MCF 10A (cell line): ENCODE measurements at regions not wholly inside any gene's neighbourhood (a gene's known extent, or its start where the extent isn't known, plus 50 kb on each side); places are given as distances from the start of the nearest gene placed in this dataset.

Experiments used
- BruUV-seq: library from RNA; stranded (reverse); fragments of 400-500 nt; replicated peaks from 2 replicates; lab custom pipeline; 2021; lab: Mats Ljungman, UMichigan
- CTCF ChIA-PET: fragments of 300-600 bp; sonication (Branson Sonifier 250); formaldehyde crosslinking; extraction: SDS; loops from one replicate; lab custom pipeline; 2021; ENCODE audit warnings: antibody characterized with exemption, inconsistent platforms; lab: Yijun Ruan, JAX
- POLR2A ChIA-PET: fragments of 300-600, 350-650 bp; sonication (Branson Sonifier 250); formaldehyde crosslinking; extraction: SDS; loops from one replicate; lab custom pipeline; 2020; ENCODE audit warnings: antibody characterized with exemption, inconsistent platforms; lab: Yijun Ruan, JAX
- DNase-seq: peaks from one replicate; pipeline ENCODE4 v3.0.0-alpha.2; 2018; ENCODE audit not compliant: unreplicated experiment
- H3K27ac Mint-ChIP-seq: one replicate; pipeline ENCODE4 v1.8.0; 2022; ENCODE audit warnings: mild to moderate bottlenecking, low read depth, mixed read lengths; ENCODE audit not compliant: unreplicated experiment
- H3K27me3 Mint-ChIP-seq: one replicate; pipeline ENCODE4 v1.8.0; 2022; ENCODE audit warnings: mixed read lengths; ENCODE audit not compliant: insufficient read depth, unreplicated experiment
- H3K36me3 Mint-ChIP-seq: one replicate; pipeline ENCODE4 v1.8.0; 2022; ENCODE audit warnings: mild to moderate bottlenecking, moderate library complexity, mixed read lengths; ENCODE audit not compliant: insufficient read depth, unreplicated experiment
- H3K4me1 Mint-ChIP-seq: one replicate; pipeline ENCODE4 v1.8.0; 2022; ENCODE audit warnings: mixed read lengths; ENCODE audit not compliant: insufficient read depth, unreplicated experiment
- H3K4me3 Mint-ChIP-seq: one replicate; pipeline ENCODE4 v1.8.0; 2022; ENCODE audit warnings: mild to moderate bottlenecking, moderate library complexity, mixed read lengths; ENCODE audit not compliant: unreplicated experiment
- H3K9me3 Mint-ChIP-seq: one replicate; pipeline ENCODE4 v1.8.0; 2022; ENCODE audit warnings: mixed read lengths; ENCODE audit not compliant: unreplicated experiment
- intact Hi-C: fragments of 100-400 bp; cut with micrococcal nuclease; formaldehyde crosslinking; loops from 2 replicates; pipeline ENCODE4 v1.14.1; 2022
- TF ChIP-seq, protein P1 (sequence below): fragments of 200-600 bp; IDR thresholded peaks from one replicate; pipeline ENCODE4 v1.8.0; 2022; ENCODE audit warnings: antibody characterized with exemption, mild to moderate bottlenecking; ENCODE audit not compliant: unreplicated experiment

DNA sequence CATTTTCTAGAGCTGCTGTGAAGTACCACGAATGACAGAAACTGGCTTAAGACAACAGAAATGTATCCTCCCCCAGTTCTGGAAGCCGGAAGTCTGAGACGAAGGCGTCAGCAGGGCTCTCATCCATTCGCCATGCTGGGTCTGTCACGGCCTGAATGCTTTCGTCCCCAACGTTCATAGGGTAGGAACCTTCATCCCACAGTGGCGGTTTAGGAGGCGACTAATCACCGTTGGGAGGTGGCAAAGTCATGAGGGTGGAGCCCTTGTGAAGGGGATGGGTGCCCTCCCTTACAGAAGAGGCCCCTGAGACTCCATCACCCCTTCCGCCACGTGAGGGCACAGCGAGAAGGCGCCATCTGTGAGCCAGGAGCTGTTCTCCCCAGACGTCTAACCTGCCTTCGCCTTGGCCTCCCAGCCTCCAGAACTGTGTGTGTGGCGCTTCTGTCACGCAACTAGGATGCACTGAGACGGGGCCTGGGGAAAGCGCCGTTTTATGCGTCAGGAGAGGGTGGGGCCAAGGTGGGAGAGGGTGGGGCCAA, 250.3 kb downstream of the TTLL2 start:
- no peak overlapping the region for H3K4me3 Mint-ChIP-seq
- TF ChIP-seq, protein P1, sequence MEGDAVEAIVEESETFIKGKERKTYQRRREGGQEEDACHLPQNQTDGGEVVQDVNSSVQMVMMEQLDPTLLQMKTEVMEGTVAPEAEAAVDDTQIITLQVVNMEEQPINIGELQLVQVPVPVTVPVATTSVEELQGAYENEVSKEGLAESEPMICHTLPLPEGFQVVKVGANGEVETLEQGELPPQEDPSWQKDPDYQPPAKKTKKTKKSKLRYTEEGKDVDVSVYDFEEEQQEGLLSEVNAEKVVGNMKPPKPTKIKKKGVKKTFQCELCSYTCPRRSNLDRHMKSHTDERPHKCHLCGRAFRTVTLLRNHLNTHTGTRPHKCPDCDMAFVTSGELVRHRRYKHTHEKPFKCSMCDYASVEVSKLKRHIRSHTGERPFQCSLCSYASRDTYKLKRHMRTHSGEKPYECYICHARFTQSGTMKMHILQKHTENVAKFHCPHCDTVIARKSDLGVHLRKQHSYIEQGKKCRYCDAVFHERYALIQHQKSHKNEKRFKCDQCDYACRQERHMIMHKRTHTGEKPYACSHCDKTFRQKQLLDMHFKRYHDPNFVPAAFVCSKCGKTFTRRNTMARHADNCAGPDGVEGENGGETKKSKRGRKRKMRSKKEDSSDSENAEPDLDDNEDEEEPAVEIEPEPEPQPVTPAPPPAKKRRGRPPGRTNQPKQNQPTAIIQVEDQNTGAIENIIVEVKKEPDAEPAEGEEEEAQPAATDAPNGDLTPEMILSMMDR: no peak
- BruUV-seq: no TSS peak
- H3K27me3 Mint-ChIP-seq: peaks cover 32% of the 10 kb centered on the region
- POLR2A ChIA-PET: no interaction called here
- intact Hi-C loops: no loop called here
- DNase-seq: no peak
- H3K4me1 Mint-ChIP-seq: no peaks in the 10 kb centered on the region
- CTCF ChIA-PET: no interaction called here
- no peaks in the 10 kb centered on the region for H3K9me3 Mint-ChIP-seq
- peaks cover 12% of the 10 kb centered on the region for H3K36me3 Mint-ChIP-seq
- H3K27ac Mint-ChIP-seq: no peak overlapping the region

DNA sequence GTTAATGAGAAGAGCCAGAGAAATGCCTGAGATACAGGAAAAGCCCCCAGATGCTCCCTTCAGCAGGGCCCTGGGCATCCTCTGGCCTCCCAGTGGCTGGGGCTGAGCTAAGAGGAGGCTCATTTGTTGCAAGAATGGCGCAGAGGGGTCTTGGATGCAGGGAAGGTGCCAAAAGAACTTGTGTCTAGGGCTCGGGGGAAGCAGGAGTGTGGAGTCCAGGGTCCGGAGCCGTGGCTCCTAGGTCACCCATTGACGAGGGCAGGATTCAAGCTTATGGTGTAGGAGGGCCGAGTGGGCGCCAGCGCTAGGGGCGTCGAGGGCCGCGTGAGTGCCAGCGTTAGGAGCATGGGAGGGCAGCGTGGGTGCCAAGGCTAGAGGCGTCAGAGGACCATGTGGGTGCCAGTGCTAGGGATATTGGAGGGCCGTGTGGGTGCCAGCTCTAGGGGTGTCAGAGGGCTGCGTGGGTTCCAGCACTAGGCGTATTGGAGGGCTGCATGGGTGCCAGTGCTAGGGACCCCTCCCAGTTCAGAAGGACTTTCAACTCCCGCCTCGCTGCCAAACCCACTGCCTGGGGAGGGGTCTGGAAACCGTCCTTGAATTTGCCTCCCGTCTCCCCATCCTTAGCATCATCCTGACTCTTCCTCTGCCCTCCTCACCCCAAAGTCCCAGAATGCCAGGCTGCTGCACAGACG, 250.5 kb upstream of the AFDN start:
- H3K27me3 Mint-ChIP-seq: peaks cover 42% of the 10 kb centered on the region
- no peak overlapping the region for H3K27ac Mint-ChIP-seq
- BruUV-seq: no TSS peak
- intact Hi-C loops: no loop called here
- H3K4me3 Mint-ChIP-seq: no peak overlapping the region
- peaks cover 12% of the 10 kb centered on the region for H3K36me3 Mint-ChIP-seq
- TF ChIP-seq, protein P1: no peak
- DNase-seq: no peak
- no peaks in the 10 kb centered on the region for H3K9me3 Mint-ChIP-seq
- no peaks in the 10 kb centered on the region for H3K4me1 Mint-ChIP-seq
- CTCF ChIA-PET: no interaction called here
- POLR2A ChIA-PET: no interaction called here

DNA sequence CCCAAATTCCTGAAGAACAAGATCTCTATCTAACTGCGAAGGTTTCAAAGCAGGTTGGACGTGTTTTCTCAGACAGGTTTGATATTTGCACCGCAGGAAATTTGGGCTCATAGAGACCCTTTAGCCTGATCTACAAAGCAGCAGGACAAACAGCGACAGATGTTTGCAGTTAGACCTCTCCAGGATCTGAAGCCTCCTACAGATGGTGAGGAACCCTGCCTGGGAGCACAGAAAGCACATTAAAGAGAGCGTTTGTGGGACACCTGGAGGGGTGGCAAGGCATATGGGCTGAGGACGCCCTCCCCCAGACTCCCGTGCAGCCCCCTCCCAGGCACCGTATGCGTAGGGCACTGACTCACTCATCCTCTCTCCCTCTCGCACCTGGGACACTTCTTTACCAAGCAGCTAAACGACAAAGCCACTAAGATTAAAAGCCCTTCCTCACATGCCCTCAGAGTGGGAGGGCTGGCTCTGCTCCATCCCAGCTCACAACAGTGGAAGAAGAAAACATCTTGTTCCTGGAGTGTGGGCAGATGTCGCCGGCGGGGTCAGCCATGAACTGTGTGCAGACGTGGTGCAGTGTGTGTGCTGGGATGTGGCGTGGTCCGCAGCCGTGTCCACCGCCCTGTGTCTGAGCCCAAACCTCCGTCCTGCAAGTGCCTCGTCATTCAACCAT, 249.7 kb upstream of the AFDN start:
- Mint-ChIP-seq H3K9me3 (no peaks in the 10 kb centered on the region), H3K36me3 (peaks cover 12% of the 10 kb centered on the region), H3K27me3 (peaks cover 42% of the 10 kb centered on the region), H3K27ac (no peak overlapping the region), H3K4me1 (no peaks in the 10 kb centered on the region), H3K4me3 (no peak overlapping the region)
- ChIA-PET CTCF (no interaction called here), POLR2A (interaction anchor here (0.6 kb wide), 1 partner anchor 1058 kb away, joined by 4 read pairs; no protein-coding TSS in a partner anchor)
- no peak for DNase-seq
- no TSS peak for BruUV-seq
- TF ChIP-seq, protein P1: no peak
- intact Hi-C loops: no loop called here

DNA sequence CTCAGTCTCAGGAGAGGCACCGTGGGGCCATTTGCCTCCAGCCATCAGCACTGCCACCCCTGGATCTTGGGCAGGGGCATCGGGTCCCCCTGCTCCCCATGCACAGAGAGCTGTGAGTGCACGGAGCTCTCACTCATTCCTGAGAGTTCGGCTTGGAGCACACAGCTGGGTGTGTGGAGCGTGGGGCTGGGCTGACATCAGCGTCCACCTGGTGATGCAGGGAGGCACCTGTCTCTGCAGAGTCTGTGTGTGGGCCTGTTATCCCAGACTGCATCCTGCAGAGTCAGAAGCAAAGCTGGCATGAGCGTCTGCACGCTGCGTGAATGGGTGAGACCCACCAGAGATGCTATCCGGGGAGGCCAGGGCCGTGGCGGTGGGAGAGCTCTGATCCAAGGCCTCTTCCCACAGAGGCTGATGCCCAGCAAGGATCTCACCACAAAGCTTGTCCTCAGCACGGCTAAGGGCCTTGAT, 248.8 kb upstream of the AFDN start:
- no peak overlapping the region for H3K4me3 Mint-ChIP-seq
- no peak overlapping the region for H3K27ac Mint-ChIP-seq
- TF ChIP-seq, protein P1: no peak
- H3K9me3 Mint-ChIP-seq: peaks cover 3% of the 10 kb centered on the region
- ChIA-PET CTCF (no interaction called here), POLR2A (no interaction called here)
- H3K27me3 Mint-ChIP-seq: peaks cover 47% of the 10 kb centered on the region
- DNase-seq: no peak
- BruUV-seq: no TSS peak
- no peaks in the 10 kb centered on the region for H3K4me1 Mint-ChIP-seq
- H3K36me3 Mint-ChIP-seq: peaks cover 7% of the 10 kb centered on the region
- intact Hi-C loops: no loop called here
